ENCODE measurements at regions not wholly inside any gene's neighbourhood (a gene's known extent, or its start where the extent isn't known, plus 50 kb on each side); places are given as distances from the start of the nearest gene placed in this dataset.
A peak's percentile ranks its signal among the peaks of the same experiment; 100 is the strongest.
"Not testable (repeated sequence)": the region's sequence is repeated elsewhere in the genome, so short reads cannot be mapped to it uniquely, and the experiment has no call there.

GRCh38 chr17:26936645-26937044 is 357.3 kb upstream of the WSB1 start:
- FAIRE-seq; DNase-seq (ENCODE audit: low spot score): not testable (repeated sequence)

GRCh38 chr17:26937750-26938322 is 356.1 kb upstream of the WSB1 start:
- DNase-seq (ENCODE audit: low spot score); FAIRE-seq: not testable (repeated sequence)

GRCh38 chr17:26939755-26940154 is 354.2 kb upstream of the WSB1 start:
- not testable (repeated sequence) for DNase-seq (ENCODE audit: low spot score); FAIRE-seq

- DNase-seq (ENCODE audit: low spot score); FAIRE-seq: not testable (repeated sequence)
Observed at GRCh38 chr17:26940587-26940986, 353.3 kb upstream of the WSB1 start.

- DNase-seq (ENCODE audit: low spot score) (no peak), FAIRE-seq (no peak)
Observed at GRCh38 chr17:26962255-26963162, 331.4 kb upstream of the WSB1 start.

- no peak for DNase-seq (ENCODE audit: low spot score)
- no peak for FAIRE-seq
Observed at GRCh38 chr17:26963163-26963503, 330.8 kb upstream of the WSB1 start.

GRCh38 chr17:26965898-26966624 is 327.9 kb upstream of the WSB1 start:
- FAIRE-seq = not testable (repeated sequence)

GRCh38 chr17:26966625-26967179 is 327.2 kb upstream of the WSB1 start:
- not testable (repeated sequence) for DNase-seq (ENCODE audit: low spot score); FAIRE-seq

More at GRCh38 chr17:26965898-26966624, 327.9 kb upstream of the WSB1 start:
- DNase-seq (ENCODE audit: low spot score) = not testable (repeated sequence)

- not testable (repeated sequence) for FAIRE-seq; DNase-seq (ENCODE audit: low spot score)
Observed at GRCh38 chr17:26981845-26982425, 312.0 kb upstream of the WSB1 start.

- DNase-seq (ENCODE audit: low spot score); FAIRE-seq: not testable (repeated sequence)
Observed at GRCh38 chr17:26982563-26982962, 311.4 kb upstream of the WSB1 start.

- FAIRE-seq = peak; percentile 53
Observed at GRCh38 chr17:26987851-26988250, 306.1 kb upstream of the WSB1 start.

GRCh38 chr17:26994648-26995047 is 299.3 kb upstream of the WSB1 start:
- FAIRE-seq; DNase-seq (ENCODE audit: low spot score): not testable (repeated sequence)

More at GRCh38 chr17:26987851-26988250, 306.1 kb upstream of the WSB1 start:
- not testable (repeated sequence) for DNase-seq (ENCODE audit: low spot score)

GRCh38 chr17:26996146-26996916 is 297.6 kb upstream of the WSB1 start:
- DNase-seq (ENCODE audit: low spot score); FAIRE-seq: not testable (repeated sequence)

- DNase-seq (ENCODE audit: low spot score); FAIRE-seq: not testable (repeated sequence)
Observed at GRCh38 chr17:27007734-27008531, 286.0 kb upstream of the WSB1 start.

- no peak for DNase-seq (ENCODE audit: low spot score)
- FAIRE-seq = no peak
Observed at GRCh38 chr17:27009087-27009486, 284.8 kb upstream of the WSB1 start.

GRCh38 chr17:27010138-27010537 is 283.8 kb upstream of the WSB1 start:
- peak; percentile 63 for FAIRE-seq
- DNase-seq (ENCODE audit: low spot score) = not testable (repeated sequence)

GRCh38 chr17:27030552-27030951 is 263.4 kb upstream of the WSB1 start:
- not testable (repeated sequence) for DNase-seq (ENCODE audit: low spot score); FAIRE-seq

- peak; percentile 35 for DNase-seq (ENCODE audit: low spot score)
- FAIRE-seq = no peak
Observed at GRCh38 chr17:27038676-27039075, 255.2 kb upstream of the WSB1 start.

- not testable (repeated sequence) for DNase-seq (ENCODE audit: low spot score); FAIRE-seq
Observed at GRCh38 chr17:27045039-27045438, 248.9 kb upstream of the WSB1 start.

All from urothelium cell line (cell line).